ENCODE measurements at regions not wholly inside any gene's neighbourhood (a gene's known extent, or its start where the extent isn't known, plus 50 kb on each side); places are given as distances from the start of the nearest gene placed in this dataset.

DNA sequence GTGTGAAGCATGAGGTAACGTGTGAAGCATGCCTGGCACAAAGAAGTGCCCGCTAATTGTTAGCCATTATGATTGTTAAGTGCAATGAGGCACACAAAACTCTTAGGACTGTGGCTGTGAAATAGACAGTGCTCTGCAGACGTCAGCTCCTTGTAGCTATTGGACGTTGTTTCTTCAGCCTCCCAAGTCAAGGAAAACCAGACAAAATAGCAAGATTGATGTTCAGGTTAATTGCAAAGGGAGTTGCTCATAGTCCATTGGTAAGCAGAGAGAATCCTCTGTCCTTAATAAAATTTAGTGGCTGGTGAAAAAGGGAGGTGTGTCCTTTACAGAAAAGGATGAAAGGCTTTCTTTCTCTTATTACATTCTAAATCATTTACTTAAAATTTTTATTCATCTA, 54.6 kb upstream of the MBP start:
- no peak for DNase-seq (ENCODE audit: low spot score)
- H4K20me1 ChIP-seq (ENCODE audit: insufficient read depth, low read length): no peaks in the 10 kb centered on the region
- H3K4me3 ChIP-seq (ENCODE audit: low read depth, low read length, poor library complexity, severe bottlenecking): no peak overlapping the region
- H3K9me2 ChIP-seq (ENCODE audit: insufficient read depth, low read length): no peaks in the 10 kb centered on the region
- H3K9me3 ChIP-seq (ENCODE audit: low read length): no peaks in the 10 kb centered on the region
- intact Hi-C loops (cut with micrococcal nuclease; ENCODE audit: unreplicated experiment): no loop called here
- no peaks in the 10 kb centered on the region for H3K4me1 ChIP-seq (ENCODE audit: insufficient read depth, low read length, poor library complexity, severe bottlenecking)
- H3K27ac ChIP-seq (ENCODE audit: low read depth, low read length, poor library complexity, severe bottlenecking): no peak overlapping the region
- TF ChIP-seq, protein P1, sequence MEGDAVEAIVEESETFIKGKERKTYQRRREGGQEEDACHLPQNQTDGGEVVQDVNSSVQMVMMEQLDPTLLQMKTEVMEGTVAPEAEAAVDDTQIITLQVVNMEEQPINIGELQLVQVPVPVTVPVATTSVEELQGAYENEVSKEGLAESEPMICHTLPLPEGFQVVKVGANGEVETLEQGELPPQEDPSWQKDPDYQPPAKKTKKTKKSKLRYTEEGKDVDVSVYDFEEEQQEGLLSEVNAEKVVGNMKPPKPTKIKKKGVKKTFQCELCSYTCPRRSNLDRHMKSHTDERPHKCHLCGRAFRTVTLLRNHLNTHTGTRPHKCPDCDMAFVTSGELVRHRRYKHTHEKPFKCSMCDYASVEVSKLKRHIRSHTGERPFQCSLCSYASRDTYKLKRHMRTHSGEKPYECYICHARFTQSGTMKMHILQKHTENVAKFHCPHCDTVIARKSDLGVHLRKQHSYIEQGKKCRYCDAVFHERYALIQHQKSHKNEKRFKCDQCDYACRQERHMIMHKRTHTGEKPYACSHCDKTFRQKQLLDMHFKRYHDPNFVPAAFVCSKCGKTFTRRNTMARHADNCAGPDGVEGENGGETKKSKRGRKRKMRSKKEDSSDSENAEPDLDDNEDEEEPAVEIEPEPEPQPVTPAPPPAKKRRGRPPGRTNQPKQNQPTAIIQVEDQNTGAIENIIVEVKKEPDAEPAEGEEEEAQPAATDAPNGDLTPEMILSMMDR (conservative IDR thresholded peaks at IDR 0.05; ENCODE audit: low read length): no peak
- TF ChIP-seq EZH2phosphoT487 (IDR thresholded peaks at IDR 0.05; ENCODE audit: borderline replicate concordance, low read depth, low read length): no peak
- CTCF ChIA-PET (ENCODE audit: unreplicated experiment): no interaction called here
- POLR2A ChIA-PET: no interaction called here
- no peaks in the 10 kb centered on the region for H3K79me2 ChIP-seq (ENCODE audit: insufficient read depth, low read depth, low read length)
- no peak overlapping the region for H3K4me2 ChIP-seq (ENCODE audit: low read length)
- no peaks in the 10 kb centered on the region for H3K36me3 ChIP-seq (ENCODE audit: insufficient read depth, low read length)
- no TSS peak for BruUV-seq (replicated peaks)
- H2AFZ ChIP-seq (ENCODE audit: low read length): no peak overlapping the region

GRCh38 chr18:77191071-77191751, 58.4 kb upstream of the GALR1 start:
- TF ChIP-seq, protein P1 (conservative IDR thresholded peaks at IDR 0.05; ENCODE audit: low read length): no peak
- TF ChIP-seq EZH2phosphoT487 (IDR thresholded peaks at IDR 0.05; ENCODE audit: borderline replicate concordance, low read depth, low read length): no peak
- BruUV-seq (replicated peaks): no TSS peak
- H2AFZ ChIP-seq (ENCODE audit: low read length): no peak overlapping the region
- H4K20me1 ChIP-seq (ENCODE audit: insufficient read depth, low read length): no peaks in the 10 kb centered on the region
- H3K27ac ChIP-seq (ENCODE audit: low read depth, low read length, poor library complexity, severe bottlenecking): no peak overlapping the region
- no peaks in the 10 kb centered on the region for H3K9me3 ChIP-seq (ENCODE audit: low read length)
- no peaks in the 10 kb centered on the region for H3K9me2 ChIP-seq (ENCODE audit: insufficient read depth, low read length)
- no peak overlapping the region for H3K4me3 ChIP-seq (ENCODE audit: low read depth, low read length, poor library complexity, severe bottlenecking)
- no peaks in the 10 kb centered on the region for H3K4me1 ChIP-seq (ENCODE audit: insufficient read depth, low read length, poor library complexity, severe bottlenecking)
- no peaks in the 10 kb centered on the region for H3K36me3 ChIP-seq (ENCODE audit: insufficient read depth, low read length)
- ChIA-PET CTCF (ENCODE audit: unreplicated experiment) (no interaction called here), POLR2A (interaction anchor here (0.5 kb wide), 1 partner anchor 125 kb away, joined by 3 read pairs; no protein-coding TSS in a partner anchor)
- H3K79me2 ChIP-seq (ENCODE audit: insufficient read depth, low read depth, low read length): no peaks in the 10 kb centered on the region
- intact Hi-C loops (cut with micrococcal nuclease; ENCODE audit: unreplicated experiment): no loop called here
- no peak for DNase-seq (ENCODE audit: low spot score)
- no peak overlapping the region for H3K4me2 ChIP-seq (ENCODE audit: low read length)

DNA sequence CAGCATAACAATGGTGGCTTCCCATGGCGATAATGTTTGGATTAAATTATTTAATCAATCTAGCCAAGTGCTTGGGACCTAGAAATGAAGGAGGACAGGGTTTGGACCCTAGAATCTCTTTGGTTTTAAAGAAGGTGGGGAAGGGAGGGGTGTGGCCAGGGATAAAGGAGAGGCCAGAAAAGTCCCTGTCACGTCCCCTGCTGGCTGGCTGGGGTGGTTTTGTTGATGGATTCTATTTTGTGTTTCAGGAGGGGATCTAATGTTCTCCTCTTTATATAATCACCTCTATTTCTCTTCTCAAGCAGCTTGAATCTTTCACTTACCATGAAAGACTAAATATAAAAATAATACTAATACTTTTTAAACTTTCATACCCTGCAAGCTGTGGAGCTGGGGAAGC, 52.6 kb upstream of the GALR1 start:
- no peak for TF ChIP-seq EZH2phosphoT487 (IDR thresholded peaks at IDR 0.05; ENCODE audit: borderline replicate concordance, low read depth, low read length)
- TF ChIP-seq, protein P1 (conservative IDR thresholded peaks at IDR 0.05; ENCODE audit: low read length): peak; percentile 35
- H3K9me2 ChIP-seq (ENCODE audit: insufficient read depth, low read length): no peaks in the 10 kb centered on the region
- CTCF ChIA-PET (ENCODE audit: unreplicated experiment): no interaction called here
- intact Hi-C loops (cut with micrococcal nuclease; ENCODE audit: unreplicated experiment): no loop called here
- H3K9me3 ChIP-seq (ENCODE audit: low read length): no peaks in the 10 kb centered on the region
- POLR2A ChIA-PET: no interaction called here
- H3K4me1 ChIP-seq (ENCODE audit: insufficient read depth, low read length, poor library complexity, severe bottlenecking): no peaks in the 10 kb centered on the region
- H3K4me3 ChIP-seq (ENCODE audit: low read depth, low read length, poor library complexity, severe bottlenecking): no peak overlapping the region
- no TSS peak for BruUV-seq (replicated peaks)
- no peak for DNase-seq (ENCODE audit: low spot score)
- no peak overlapping the region for H2AFZ ChIP-seq (ENCODE audit: low read length)
- H3K36me3 ChIP-seq (ENCODE audit: insufficient read depth, low read length): no peaks in the 10 kb centered on the region
- no peaks in the 10 kb centered on the region for H3K79me2 ChIP-seq (ENCODE audit: insufficient read depth, low read depth, low read length)
- no peak overlapping the region for H3K27ac ChIP-seq (ENCODE audit: low read depth, low read length, poor library complexity, severe bottlenecking)
- H4K20me1 ChIP-seq (ENCODE audit: insufficient read depth, low read length): no peaks in the 10 kb centered on the region
- H3K4me2 ChIP-seq (ENCODE audit: low read length): no peak overlapping the region
